Gastrocnemius medialis (tissue), 4 donors: ENCODE measurements at regions not wholly inside any gene's neighbourhood (a gene's known extent, or its start where the extent isn't known, plus 50 kb on each side); places are given as distances from the start of the nearest gene placed in this dataset.
"Not testable (repeated sequence)": the region's sequence is repeated elsewhere in the genome, so short reads cannot be mapped to it uniquely, and the experiment has no call there.

Experiments
- POLR2A ChIP-seq, 2 donors: fragments of 450-650 bp; IDR thresholded peaks; one replicate each; pipeline ENCODE4 v1.6.1; 2017; ENCODE audit warnings: antibody characterized with exemption in 2 of 2, mild to moderate bottlenecking in 2 of 2, moderate library complexity in 2 of 2
- TF ChIP-seq, protein P1 (sequence below), 5 experiments: fragments of 450-650 bp in 3 of 5; fragments of 200-600 bp in 2 of 5; sonication (generic) in 2 of 5; IDR thresholded peaks in 4 of 5; conservative IDR thresholded peaks in 1 of 5; 1 replicate in 4 of 5; 2 replicates in 1 of 5; pipeline ENCODE4 v1.5.1; 2016 to 2019; ENCODE audit warnings: antibody characterized with exemption in 5 of 5, mild to moderate bottlenecking in 3 of 5, moderate library complexity in 3 of 5

GRCh38 chr21:5133824-5134223 lies 5387.6 kb upstream of the TPTE start:
- TF ChIP-seq, protein P1, sequence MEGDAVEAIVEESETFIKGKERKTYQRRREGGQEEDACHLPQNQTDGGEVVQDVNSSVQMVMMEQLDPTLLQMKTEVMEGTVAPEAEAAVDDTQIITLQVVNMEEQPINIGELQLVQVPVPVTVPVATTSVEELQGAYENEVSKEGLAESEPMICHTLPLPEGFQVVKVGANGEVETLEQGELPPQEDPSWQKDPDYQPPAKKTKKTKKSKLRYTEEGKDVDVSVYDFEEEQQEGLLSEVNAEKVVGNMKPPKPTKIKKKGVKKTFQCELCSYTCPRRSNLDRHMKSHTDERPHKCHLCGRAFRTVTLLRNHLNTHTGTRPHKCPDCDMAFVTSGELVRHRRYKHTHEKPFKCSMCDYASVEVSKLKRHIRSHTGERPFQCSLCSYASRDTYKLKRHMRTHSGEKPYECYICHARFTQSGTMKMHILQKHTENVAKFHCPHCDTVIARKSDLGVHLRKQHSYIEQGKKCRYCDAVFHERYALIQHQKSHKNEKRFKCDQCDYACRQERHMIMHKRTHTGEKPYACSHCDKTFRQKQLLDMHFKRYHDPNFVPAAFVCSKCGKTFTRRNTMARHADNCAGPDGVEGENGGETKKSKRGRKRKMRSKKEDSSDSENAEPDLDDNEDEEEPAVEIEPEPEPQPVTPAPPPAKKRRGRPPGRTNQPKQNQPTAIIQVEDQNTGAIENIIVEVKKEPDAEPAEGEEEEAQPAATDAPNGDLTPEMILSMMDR (IDR thresholded peaks at IDR 0.05 in 4 of 5, conservative IDR thresholded peaks at IDR 0.05 in 1 of 5) = not testable (repeated sequence)
- TF ChIP-seq POLR2A (IDR thresholded peaks at IDR 0.05) = not testable (repeated sequence)
